ENCODE measurements at regions not wholly inside any gene's neighbourhood (a gene's known extent, or its start where the extent isn't known, plus 50 kb on each side); places are given as distances from the start of the nearest gene placed in this dataset.

DNA sequence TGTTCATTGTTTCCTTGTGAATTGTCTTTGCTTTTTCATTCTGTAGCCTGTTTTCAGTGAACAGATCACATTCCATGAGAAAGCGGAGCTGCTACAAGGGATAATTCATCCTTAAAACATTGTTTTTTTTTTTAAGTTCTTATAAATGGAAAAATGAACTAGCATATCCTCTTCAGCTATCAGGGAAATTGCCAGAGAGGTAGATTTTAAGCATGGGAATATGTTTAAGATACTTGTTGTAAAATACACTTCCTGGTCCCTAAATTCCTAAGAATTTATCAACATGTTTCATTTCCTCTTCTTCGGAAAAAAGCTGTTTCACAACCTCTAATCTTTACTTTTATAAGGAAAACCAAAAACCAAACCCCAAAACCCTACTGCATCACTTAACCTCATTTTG is 238.0 kb downstream of the POSTN start:
- no peaks in the 10 kb centered on the region for H3K9me3 Mint-ChIP-seq (ENCODE audit: unreplicated experiment)
- no peaks in the 10 kb centered on the region for H3K27me3 Mint-ChIP-seq (ENCODE audit: unreplicated experiment)
- DNase-seq (ENCODE audit: low spot score): no peak
- TF ChIP-seq, protein P1, sequence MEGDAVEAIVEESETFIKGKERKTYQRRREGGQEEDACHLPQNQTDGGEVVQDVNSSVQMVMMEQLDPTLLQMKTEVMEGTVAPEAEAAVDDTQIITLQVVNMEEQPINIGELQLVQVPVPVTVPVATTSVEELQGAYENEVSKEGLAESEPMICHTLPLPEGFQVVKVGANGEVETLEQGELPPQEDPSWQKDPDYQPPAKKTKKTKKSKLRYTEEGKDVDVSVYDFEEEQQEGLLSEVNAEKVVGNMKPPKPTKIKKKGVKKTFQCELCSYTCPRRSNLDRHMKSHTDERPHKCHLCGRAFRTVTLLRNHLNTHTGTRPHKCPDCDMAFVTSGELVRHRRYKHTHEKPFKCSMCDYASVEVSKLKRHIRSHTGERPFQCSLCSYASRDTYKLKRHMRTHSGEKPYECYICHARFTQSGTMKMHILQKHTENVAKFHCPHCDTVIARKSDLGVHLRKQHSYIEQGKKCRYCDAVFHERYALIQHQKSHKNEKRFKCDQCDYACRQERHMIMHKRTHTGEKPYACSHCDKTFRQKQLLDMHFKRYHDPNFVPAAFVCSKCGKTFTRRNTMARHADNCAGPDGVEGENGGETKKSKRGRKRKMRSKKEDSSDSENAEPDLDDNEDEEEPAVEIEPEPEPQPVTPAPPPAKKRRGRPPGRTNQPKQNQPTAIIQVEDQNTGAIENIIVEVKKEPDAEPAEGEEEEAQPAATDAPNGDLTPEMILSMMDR (IDR thresholded peaks at IDR 0.05; ENCODE audit: unreplicated experiment): no peak
- H3K27ac Mint-ChIP-seq (ENCODE audit: unreplicated experiment): peak overlapping the region; percentile 57
- no peaks in the 10 kb centered on the region for H3K36me3 Mint-ChIP-seq (ENCODE audit: low read depth, unreplicated experiment)
- peaks cover 4% of the 10 kb centered on the region for H3K4me1 Mint-ChIP-seq (ENCODE audit: unreplicated experiment)
- no peak overlapping the region for H3K4me3 Mint-ChIP-seq (ENCODE audit: unreplicated experiment)

DNA sequence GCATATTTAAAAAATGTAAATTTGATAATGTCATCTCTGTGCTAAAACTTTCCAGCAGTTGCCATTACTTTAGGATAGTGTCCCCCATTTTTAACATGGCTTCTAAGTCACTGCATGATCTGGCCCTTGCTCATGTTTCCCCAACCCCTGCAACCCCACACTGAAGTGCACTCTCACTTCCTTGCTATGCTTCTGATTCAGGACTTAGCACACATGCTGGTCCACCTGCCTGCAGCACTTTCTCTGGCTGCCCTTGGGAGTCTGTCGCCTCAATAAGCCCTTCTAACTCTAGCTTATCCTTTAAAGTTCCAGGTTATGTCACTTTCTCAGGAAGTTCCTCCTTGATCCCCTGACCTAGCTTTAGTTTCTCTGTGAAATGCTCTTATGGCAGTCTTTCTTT is 241.0 kb downstream of the POSTN start:
- no peak for DNase-seq (ENCODE audit: low spot score)
- H3K9me3 Mint-ChIP-seq (ENCODE audit: unreplicated experiment): no peaks in the 10 kb centered on the region
- peaks cover 4% of the 10 kb centered on the region for H3K4me1 Mint-ChIP-seq (ENCODE audit: unreplicated experiment)
- no peak overlapping the region for H3K4me3 Mint-ChIP-seq (ENCODE audit: unreplicated experiment)
- no peaks in the 10 kb centered on the region for H3K27me3 Mint-ChIP-seq (ENCODE audit: unreplicated experiment)
- TF ChIP-seq, protein P1 (IDR thresholded peaks at IDR 0.05; ENCODE audit: unreplicated experiment): no peak
- H3K27ac Mint-ChIP-seq (ENCODE audit: unreplicated experiment): no peak overlapping the region
- H3K36me3 Mint-ChIP-seq (ENCODE audit: low read depth, unreplicated experiment): no peaks in the 10 kb centered on the region

DNA sequence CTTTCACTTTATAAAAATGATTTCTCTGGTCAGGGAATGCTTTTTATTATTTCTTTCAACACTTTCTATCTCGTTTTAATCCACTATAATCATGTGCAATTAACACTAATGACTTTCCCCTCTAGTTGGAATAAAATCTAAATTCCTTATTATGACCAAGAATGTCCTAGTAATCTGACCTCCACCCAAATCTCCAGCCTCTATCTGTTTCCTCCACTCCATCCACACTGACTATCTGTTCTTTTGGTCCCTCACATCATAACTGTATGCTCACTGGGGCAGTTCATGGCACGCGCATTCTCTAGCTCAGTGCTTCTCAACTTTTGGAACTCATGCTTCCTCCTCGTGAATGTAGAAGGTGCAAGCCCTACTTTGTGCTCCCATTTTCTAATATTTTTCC is 244.7 kb downstream of the POSTN start:
- Mint-ChIP-seq H3K27me3 (ENCODE audit: unreplicated experiment) (no peaks in the 10 kb centered on the region), H3K36me3 (ENCODE audit: low read depth, unreplicated experiment) (no peaks in the 10 kb centered on the region), H3K27ac (ENCODE audit: unreplicated experiment) (no peak overlapping the region), H3K4me1 (ENCODE audit: unreplicated experiment) (no peaks in the 10 kb centered on the region), H3K9me3 (ENCODE audit: unreplicated experiment) (no peaks in the 10 kb centered on the region), H3K4me3 (ENCODE audit: unreplicated experiment) (no peak overlapping the region)
- DNase-seq (ENCODE audit: low spot score): no peak
- TF ChIP-seq, protein P1 (IDR thresholded peaks at IDR 0.05; ENCODE audit: unreplicated experiment): no peak

DNA sequence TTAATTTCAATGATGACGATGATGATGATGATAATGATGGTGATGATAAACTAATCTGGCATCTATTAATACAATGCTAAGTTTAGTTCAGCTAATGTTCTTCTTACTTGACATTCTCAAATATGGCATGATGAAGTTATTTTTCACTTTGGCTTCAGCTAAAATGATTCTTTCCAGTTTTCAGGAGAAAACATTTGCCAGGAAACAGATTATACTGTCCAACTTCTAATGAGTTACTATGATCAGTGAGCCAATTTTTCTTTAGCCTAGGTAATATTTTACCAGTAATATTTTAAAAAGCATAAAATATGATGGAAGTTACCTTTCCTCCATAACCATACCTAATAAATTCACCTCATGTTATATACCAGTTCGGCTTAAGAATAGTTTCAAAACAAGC is 245.7 kb upstream of the CSNK1A1L start:
- H3K27me3 Mint-ChIP-seq (ENCODE audit: unreplicated experiment): no peaks in the 10 kb centered on the region
- H3K27ac Mint-ChIP-seq (ENCODE audit: unreplicated experiment): no peak overlapping the region
- no peak overlapping the region for H3K4me3 Mint-ChIP-seq (ENCODE audit: unreplicated experiment)
- TF ChIP-seq, protein P1 (IDR thresholded peaks at IDR 0.05; ENCODE audit: unreplicated experiment): no peak
- H3K4me1 Mint-ChIP-seq (ENCODE audit: unreplicated experiment): peaks cover 9% of the 10 kb centered on the region
- DNase-seq (ENCODE audit: low spot score): no peak
- H3K9me3 Mint-ChIP-seq (ENCODE audit: unreplicated experiment): no peaks in the 10 kb centered on the region
- no peaks in the 10 kb centered on the region for H3K36me3 Mint-ChIP-seq (ENCODE audit: low read depth, unreplicated experiment)

DNA sequence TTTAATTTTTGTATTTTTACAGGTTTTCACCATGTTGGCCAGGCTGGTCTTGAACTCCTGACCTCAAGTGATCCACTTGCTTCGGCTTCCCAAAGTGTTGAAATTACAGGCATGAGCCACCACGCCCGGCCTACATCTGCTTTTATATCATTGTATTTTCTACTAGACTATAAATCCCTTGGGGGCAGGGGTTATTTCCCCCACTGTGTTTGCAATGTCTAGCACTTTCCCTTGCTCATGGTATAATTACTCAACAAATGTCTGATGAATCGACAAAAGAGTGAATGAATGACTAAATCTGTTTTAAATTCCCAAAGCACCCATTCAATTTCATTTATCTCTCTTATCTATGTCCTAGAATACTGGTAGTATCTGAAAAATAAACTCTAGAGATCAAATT is 244.5 kb upstream of the CSNK1A1L start:
- TF ChIP-seq, protein P1 (IDR thresholded peaks at IDR 0.05; ENCODE audit: unreplicated experiment): no peak
- H3K27me3 Mint-ChIP-seq (ENCODE audit: unreplicated experiment): no peaks in the 10 kb centered on the region
- no peaks in the 10 kb centered on the region for H3K9me3 Mint-ChIP-seq (ENCODE audit: unreplicated experiment)
- H3K4me3 Mint-ChIP-seq (ENCODE audit: unreplicated experiment): no peak overlapping the region
- no peaks in the 10 kb centered on the region for H3K36me3 Mint-ChIP-seq (ENCODE audit: low read depth, unreplicated experiment)
- peaks cover 14% of the 10 kb centered on the region for H3K4me1 Mint-ChIP-seq (ENCODE audit: unreplicated experiment)
- H3K27ac Mint-ChIP-seq (ENCODE audit: unreplicated experiment): no peak overlapping the region
- DNase-seq (ENCODE audit: low spot score): no peak

All from endothelial cell (in vitro differentiated cells).